ENCODE measurements at regions not wholly inside any gene's neighbourhood (a gene's known extent, or its start where the extent isn't known, plus 50 kb on each side); places are given as distances from the start of the nearest gene placed in this dataset.
A peak's percentile ranks its signal among the peaks of the same experiment; 100 is the strongest.

- TF ChIP-seq EGR1 (IDR thresholded peaks at IDR 0.05; ENCODE audit: borderline replicate concordance, low read depth, low read length), result no peak
- peak; percentile 52 to 74 (median 61) for TF ChIP-seq CTCF (IDR thresholded peaks at IDR 0.05; ENCODE audit: control extremely low read depth in 1 of 3, insufficient read depth in 1 of 3, low read depth in 1 of 3, low read length in 3 of 3)
- TF ChIP-seq SUZ12 (IDR thresholded peaks at IDR 0.05; ENCODE audit: low read length), result no peak
- TF ChIP-seq TAF1 (IDR thresholded peaks at IDR 0.05; ENCODE audit: low read depth, low read length), result no peak
- no peak for TF ChIP-seq CBX5 (IDR thresholded peaks at IDR 0.05; ENCODE audit: low read depth, low read length)
- peak; percentile 76 to 83 for TF ChIP-seq RAD21 (IDR thresholded peaks at IDR 0.05 in 1 of 2, conservative IDR thresholded peaks at IDR 0.05 in 1 of 2; ENCODE audit: low read depth in 2 of 2, low read length in 2 of 2)
- TF ChIP-seq POLR2A (IDR thresholded peaks at IDR 0.05; ENCODE audit: control extremely low read depth in 1 of 2, low read depth in 2 of 2, low read length in 2 of 2), result no peak
- no peak for TF ChIP-seq EP300 (IDR thresholded peaks at IDR 0.05; ENCODE audit: borderline replicate concordance in 1 of 2, low read depth in 2 of 2, low read length in 2 of 2)
- TF ChIP-seq YY1 (IDR thresholded peaks at IDR 0.05; ENCODE audit: low read depth, low read length), result 0 out of 2 replicates have a peak, but pooled peaks have one; percentile 19
- TF ChIP-seq JUND (IDR thresholded peaks at IDR 0.05; ENCODE audit: low read length), result no peak
These were observed 223.7 kb downstream of the SOX11 start for GRCh38 chr2:5915881-5916310.

Data from H1 (cell line).